Heart right ventricle (tissue), 16 donors: ENCODE measurements at regions not wholly inside any gene's neighbourhood (a gene's known extent, or its start where the extent isn't known, plus 50 kb on each side); places are given as distances from the start of the nearest gene placed in this dataset.

Source experiments
- ATAC-seq, 8 donors: fragments of 200-7000 bp; cut with Tn5 transposase; one replicate each; pipeline ENCODE4 v1.9.1; 2020; ENCODE audit warnings: mild to moderate bottlenecking in 8 of 8, moderate library complexity in 8 of 8, moderate number of reproducible peaks in 1 of 8
- DNase-seq, 2 donors: peaks; one replicate each; pipeline ENCODE4 v3.0.0-alpha.2; 2020
- H3K27ac ChIP-seq, 10 donors: fragments of 200-600 bp; sonication (generic) in 2 of 10; one replicate each; pipeline versions ENCODE4 v1.5.0 to v1.8.0; 2020 to 2022; ENCODE audit warnings: mild to moderate bottlenecking in 3 of 10
- H3K27me3 ChIP-seq, 7 donors: fragments of 200-600 bp; one replicate each; pipeline ENCODE4 v1.8.0; 2021 to 2022; ENCODE audit warnings: mild to moderate bottlenecking in 2 of 7
- H3K36me3 ChIP-seq, 9 donors: fragments of 200-600 bp; sonication (generic) in 1 of 9; one replicate each; pipeline versions ENCODE4 v1.5.0 to v1.8.0; 2020 to 2022; ENCODE audit warnings: mild to moderate bottlenecking in 2 of 9
- H3K4me1 ChIP-seq, 9 donors: fragments of 200-600 bp; sonication (generic) in 1 of 9; one replicate each; pipeline versions ENCODE4 v1.5.0 to v1.8.0; 2020 to 2022; ENCODE audit warnings: mild to moderate bottlenecking in 4 of 9
- H3K4me3 ChIP-seq, 10 donors: fragments of 200-600 bp; sonication (generic) in 2 of 10; one replicate each; pipeline versions ENCODE4 v1.5.0 to v1.8.0; 2020 to 2022; ENCODE audit warnings: mild to moderate bottlenecking in 7 of 10, moderate library complexity in 2 of 10
- H3K9me3 ChIP-seq, 11 donors: fragments of 200-600 bp in 10 of 11; sonication (generic) in 2 of 11; one replicate each; pipeline versions ENCODE4 v1.5.0 to v1.8.0; 2013 to 2022; ENCODE audit warnings: mild to moderate bottlenecking in 2 of 11, control low read depth in 1 of 11, moderate library complexity in 1 of 11
- WGBS, 2 donors: extraction: QIAGEN DNeasy Blood & Tissue Kit; methylation state at CpG; one replicate each; pipeline ENCODE4 v1.1.7; 2013; ENCODE audit warnings: inconsistent platforms in 1 of 2; 5-methylcytosine and 5-hydroxymethylcytosine counted together
- intact Hi-C, 10 donors: fragments of 100-400 bp; cut with DNase I; formaldehyde crosslinking; loops; one replicate each; pipeline versions ENCODE4 v1.11.1 to v1.14.2; 2022
- TF ChIP-seq, protein P1 (sequence below), 9 donors: fragments of 200-600 bp; sonication (generic) in 2 of 9; IDR thresholded peaks; one replicate each; pipeline versions ENCODE4 v1.5.0 to v1.8.0; 2021 to 2022; ENCODE audit warnings: antibody characterized with exemption in 9 of 9, mild to moderate bottlenecking in 5 of 9, moderate library complexity in 1 of 9
- donor health status: Arrhythmogenic right ventricular cardiomyopathy.
- donor health status: ischemic (EF 13 %, LVEDD 7.1; RV severe dilation, severe dysfunction).
- donor health status: healthy with polysubstance abuse.
- donor health status: DM: no; HTN: yes; CAD: no.
- donor health status: DM: no; HTN: no; CAD: no.
- donor health status: ischemic (EF 25% LVEDD 6.9; RV normal size, moderate dysfunction).
- donor health status: ischemic (EF 25% LVEDD 5.7; RV mildly dilated, moderate dysfunction).
- donor health status: healthy.
- donor health status: DM: yes; HTN: yes; CAD: no.
- donor health status: Ischemic cardiomyopathy.
- donor health status: ischemic (EF 35%, LVEDD 5.7; RV mildly dilated, moderate dysfunction).
- donor health status: nonischemic (EF 11% LVEDD 7.7; RV severe dilation, severe dysfunction).
- donor health status: DM: yes; HTN: yes; CAD: no.
- donor health status: PGD.
- donor health status: ischemic (EF 29% LVEDD 5.4; RV normal size, mild dysfunction).
- donor health status: nonischemic (EF 23%, LVEDD 6.1; RV moderate dilation, normal function).

GRCh38 chr4:121454251-121454979 is 73.6 kb upstream of the QRFPR start:
- peak overlapping the region in 1 of 10 donors; percentile 24 for H3K27ac ChIP-seq
- TF ChIP-seq, protein P1, sequence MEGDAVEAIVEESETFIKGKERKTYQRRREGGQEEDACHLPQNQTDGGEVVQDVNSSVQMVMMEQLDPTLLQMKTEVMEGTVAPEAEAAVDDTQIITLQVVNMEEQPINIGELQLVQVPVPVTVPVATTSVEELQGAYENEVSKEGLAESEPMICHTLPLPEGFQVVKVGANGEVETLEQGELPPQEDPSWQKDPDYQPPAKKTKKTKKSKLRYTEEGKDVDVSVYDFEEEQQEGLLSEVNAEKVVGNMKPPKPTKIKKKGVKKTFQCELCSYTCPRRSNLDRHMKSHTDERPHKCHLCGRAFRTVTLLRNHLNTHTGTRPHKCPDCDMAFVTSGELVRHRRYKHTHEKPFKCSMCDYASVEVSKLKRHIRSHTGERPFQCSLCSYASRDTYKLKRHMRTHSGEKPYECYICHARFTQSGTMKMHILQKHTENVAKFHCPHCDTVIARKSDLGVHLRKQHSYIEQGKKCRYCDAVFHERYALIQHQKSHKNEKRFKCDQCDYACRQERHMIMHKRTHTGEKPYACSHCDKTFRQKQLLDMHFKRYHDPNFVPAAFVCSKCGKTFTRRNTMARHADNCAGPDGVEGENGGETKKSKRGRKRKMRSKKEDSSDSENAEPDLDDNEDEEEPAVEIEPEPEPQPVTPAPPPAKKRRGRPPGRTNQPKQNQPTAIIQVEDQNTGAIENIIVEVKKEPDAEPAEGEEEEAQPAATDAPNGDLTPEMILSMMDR (IDR thresholded peaks at IDR 0.05), result no peak
- ATAC-seq (peak in 4 of 8 donors; percentile 33 to 72 (median 64)), DNase-seq (no peak)
- no peaks in the 10 kb centered on the region for H3K9me3 ChIP-seq
- H3K27me3 ChIP-seq, result no peaks in the 10 kb centered on the region
- H3K4me1 ChIP-seq, result peaks cover 0 to 12% (median 0%) of the 10 kb centered on the region in 9 donors
- no peak overlapping the region for H3K4me3 ChIP-seq
- 30 to 39% methylated on average over 2 of the region's 2 CpGs for WGBS, 2 donors
- no peaks in the 10 kb centered on the region for H3K36me3 ChIP-seq
- intact Hi-C loops, result no loop called here

DNA sequence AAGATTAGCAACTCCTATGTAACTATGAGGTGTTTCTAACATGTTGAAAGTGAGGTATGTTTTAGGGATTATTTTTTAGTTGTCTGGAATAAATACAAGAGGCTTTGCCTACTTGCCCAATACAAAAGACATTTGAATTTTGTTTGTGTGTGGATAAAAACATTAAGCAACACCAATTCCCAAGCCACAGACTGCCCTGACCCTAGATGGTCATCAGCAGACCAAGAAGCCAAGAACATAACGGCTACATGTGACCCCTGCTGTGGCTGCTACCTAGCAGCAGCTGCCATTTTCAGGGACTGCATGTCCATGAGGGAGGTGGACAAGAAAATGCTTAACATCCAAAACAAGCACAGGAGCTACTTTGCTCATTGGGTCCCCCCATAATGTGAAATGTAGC is 70.5 kb upstream of the QRFPR start:
- Histone ChIP-seq H3K27me3 (no peaks in the 10 kb centered on the region), H3K27ac (no peak overlapping the region), H3K36me3 (no peaks in the 10 kb centered on the region), H3K4me3 (no peak overlapping the region), H3K4me1 (peaks cover 0 to 12% (median 0%) of the 10 kb centered on the region in 9 donors), H3K9me3 (no peaks in the 10 kb centered on the region)
- intact Hi-C loops, result no loop called here
- ATAC-seq (no peak), DNase-seq (no peak)
- TF ChIP-seq, protein P1 (IDR thresholded peaks at IDR 0.05), result no peak
- 75 to 82% methylated on average over 1 of the region's 1 CpG for WGBS, 2 donors

GRCh38 chr4:121449416-121449815 is 68.6 kb upstream of the QRFPR start:
- H3K4me1 ChIP-seq, result peaks cover 0 to 7% (median 0%) of the 10 kb centered on the region in 9 donors
- TF ChIP-seq, protein P1 (IDR thresholded peaks at IDR 0.05), result no peak
- WGBS, 2 donors, result 93 to 100% methylated on average over 1 of the region's 1 CpG
- ATAC-seq (no peak), DNase-seq (no peak)
- no peaks in the 10 kb centered on the region for H3K36me3 ChIP-seq
- no peak overlapping the region for H3K4me3 ChIP-seq
- intact Hi-C loops, result no loop called here
- no peak overlapping the region for H3K27ac ChIP-seq
- no peaks in the 10 kb centered on the region for H3K27me3 ChIP-seq
- peaks cover 0 to 5% (median 0%) of the 10 kb centered on the region in 11 donors for H3K9me3 ChIP-seq

- ATAC-seq (no peak), DNase-seq (no peak)
- WGBS, 2 donors, result 96% methylated on average over 2 of the region's 2 CpGs
- H3K27me3 ChIP-seq, result no peaks in the 10 kb centered on the region
- H3K27ac ChIP-seq, result no peak overlapping the region
- H3K9me3 ChIP-seq, result peaks cover 0 to 8% (median 0%) of the 10 kb centered on the region in 11 donors
- H3K36me3 ChIP-seq, result no peaks in the 10 kb centered on the region
- intact Hi-C loops, result no loop called here
- TF ChIP-seq, protein P1 (IDR thresholded peaks at IDR 0.05), result no peak
- H3K4me3 ChIP-seq, result no peak overlapping the region
- H3K4me1 ChIP-seq, result no peaks in the 10 kb centered on the region
Observed at GRCh38 chr4:121448231-121448630, 67.4 kb upstream of the QRFPR start.
